IMR-90 (cell line): ENCODE measurements at regions not wholly inside any gene's neighbourhood (a gene's known extent, or its start where the extent isn't known, plus 50 kb on each side); places are given as distances from the start of the nearest gene placed in this dataset.

ENCODE experiments used
- ATAC-seq: fragments of 200-7000 bp; cut with Tn5 transposase; 2 replicates; pipeline ENCODE4 v1.9.1; 2020; ENCODE audit warnings: low read depth, mild to moderate bottlenecking, moderate library complexity
- BruUV-seq: library from RNA; stranded (reverse); fragments of 400-500 nt; replicated peaks from 2 replicates; lab custom pipeline; 2021; lab: Mats Ljungman, UMichigan
- CTCF ChIA-PET: fragments of 300-600 bp; formaldehyde crosslinking; extraction: SDS; loops from one replicate; lab custom pipeline; 2021; ENCODE audit warnings: antibody characterized with exemption; lab: Yijun Ruan, JAX
- POLR2A ChIA-PET: fragments of 300-600 bp; sonication (Branson Sonifier 250); formaldehyde crosslinking; loops from one replicate; lab custom pipeline; 2022; ENCODE audit warnings: antibody characterized with exemption; ENCODE audit not compliant: unreplicated experiment; lab: Charles Lee
- DNase-seq: peaks from one replicate; pipeline ENCODE4 v3.0.0; 2013
- H2AFZ ChIP-seq: replicated peaks from 2 replicates; pipeline ENCODE3; 2013; ENCODE audit warnings: low read length, mild to moderate bottlenecking; ENCODE audit not compliant: poor library complexity
- H2AK5ac ChIP-seq: 2 replicates; pipeline ENCODE4 v1.6.1; 2013; ENCODE audit warnings: low read depth, low read length, inconsistent platforms
- H2AK9ac ChIP-seq: replicated peaks from 2 replicates; pipeline ENCODE3; 2013; ENCODE audit warnings: mild to moderate bottlenecking, low read depth, low read length, moderate library complexity; ENCODE audit not compliant: poor library complexity
- H2BK120ac ChIP-seq: 2 replicates; pipeline ENCODE4 v1.6.1; 2013; ENCODE audit warnings: low read depth, low read length, inconsistent platforms
- H2BK15ac ChIP-seq: 3 replicates; pipeline ENCODE4 v1.6.1; 2013; ENCODE audit warnings: low read depth, low read length, inconsistent platforms
- H2BK20ac ChIP-seq: 2 replicates; pipeline ENCODE4 v1.6.1; 2013; ENCODE audit warnings: low read depth, mild to moderate bottlenecking, inconsistent platforms, low read length, moderate library complexity
- H2BK5ac ChIP-seq: 2 replicates; pipeline ENCODE4 v1.6.1; 2013; ENCODE audit warnings: mild to moderate bottlenecking, low read depth, low read length, inconsistent platforms; ENCODE audit not compliant: poor library complexity, severe bottlenecking
- H3K14ac ChIP-seq: replicated peaks from 2 replicates; pipeline ENCODE4 v1.6.1; 2013; ENCODE audit warnings: low read depth, low read length, inconsistent platforms
- H3K18ac ChIP-seq: 2 replicates; pipeline ENCODE4 v1.6.1; 2013; ENCODE audit warnings: low read depth, low read length, control low read depth
- H3K23ac ChIP-seq: 2 replicates; pipeline ENCODE4 v1.6.1; 2013; ENCODE audit warnings: low read depth, low read length, inconsistent platforms
- H3K27ac ChIP-seq: 2 replicates; pipeline ENCODE4 v1.5.1; 2013; ENCODE audit warnings: mild to moderate bottlenecking, control low read depth, low read length; ENCODE audit not compliant: insufficient read depth
- H3K27me3 ChIP-seq: 2 replicates; pipeline ENCODE4 v1.6.1; 2013; ENCODE audit warnings: low read length; ENCODE audit not compliant: control insufficient read depth, insufficient read depth
- H3K36me3 ChIP-seq: 2 replicates; pipeline ENCODE4 v1.6.1; 2013; ENCODE audit warnings: low read length, mixed read lengths; ENCODE audit not compliant: control insufficient read depth, insufficient read depth
- H3K4ac ChIP-seq: 2 replicates; pipeline ENCODE4 v1.6.1; 2013; ENCODE audit warnings: low read depth, low read length, inconsistent platforms
- H3K4me1 ChIP-seq: 2 replicates; pipeline ENCODE4 v1.6.1; 2013; ENCODE audit warnings: low read length, mixed read lengths; ENCODE audit not compliant: control insufficient read depth, insufficient read depth
- H3K4me2 ChIP-seq: 2 replicates; pipeline ENCODE4 v1.6.1; 2013; ENCODE audit warnings: low read depth, mild to moderate bottlenecking, control low read depth, low read length, moderate library complexity
- H3K4me3 ChIP-seq: 2 replicates; pipeline ENCODE4 v1.5.1; 2013; ENCODE audit warnings: low read depth, mild to moderate bottlenecking, control low read depth, low read length, moderate library complexity; ENCODE audit not compliant: insufficient read depth
- H3K56ac ChIP-seq: 2 replicates; pipeline ENCODE4 v1.6.1; 2013; ENCODE audit warnings: low read length, inconsistent platforms; ENCODE audit not compliant: insufficient read depth; ENCODE audit errors: extremely low read depth
- H3K79me1 ChIP-seq, 2 experiments: 2 replicates each; pipeline ENCODE4 v1.6.1; 2013; ENCODE audit warnings: low read length in 2 of 2, inconsistent platforms in 1 of 2, low read depth in 1 of 2
- H3K9ac ChIP-seq: 2 replicates; pipeline ENCODE4 v1.6.1; 2013; ENCODE audit warnings: low read depth, low read length, control low read depth
- H3K9me1 ChIP-seq: 2 replicates; pipeline ENCODE4 v1.6.1; 2013; ENCODE audit warnings: low read length, inconsistent platforms; ENCODE audit not compliant: insufficient read depth
- H3K9me3 ChIP-seq: 2 replicates; pipeline ENCODE4 v1.6.1; 2013; ENCODE audit warnings: low read length; ENCODE audit not compliant: control insufficient read depth, insufficient read depth
- H4K20me1 ChIP-seq: 2 replicates; pipeline ENCODE4 v1.6.1; 2013; ENCODE audit warnings: low read length, inconsistent platforms; ENCODE audit not compliant: insufficient read depth
- H4K5ac ChIP-seq: 2 replicates; pipeline ENCODE4 v1.6.1; 2013; ENCODE audit warnings: mild to moderate bottlenecking, low read depth, low read length, control low read depth
- H4K8ac ChIP-seq, 2 experiments: 2 replicates each; pipeline ENCODE4 v1.6.1; 2013; ENCODE audit warnings: low read depth in 2 of 2, low read length in 2 of 2, control low read depth in 1 of 2, inconsistent platforms in 1 of 2
- H4K91ac ChIP-seq: 2 replicates; pipeline ENCODE4 v1.6.1; 2013; ENCODE audit warnings: low read depth, low read length, inconsistent platforms; ENCODE audit not compliant: insufficient read depth
- MXI1 ChIP-seq: IDR thresholded peaks from 2 replicates; pipeline ENCODE4 v1.6.1; 2012; ENCODE audit warnings: low read depth, mild to moderate bottlenecking, low read length, moderate library complexity, borderline replicate concordance
- WGBS, 2 experiments: methylation state at CpG; one replicate each; pipeline versions ENCODE4 v1.1.5 to v1.1.7; 2013; ENCODE audit warnings: missing lambda C conversion rate in 2 of 2; ENCODE audit not compliant: insufficient read length in 1 of 2; ENCODE audit errors: extremely low coverage in 2 of 2; 5-methylcytosine and 5-hydroxymethylcytosine counted together
- dilution Hi-C: fragments of 300-500 bp; cut with HindIII; formaldehyde crosslinking; loops from one replicate; pipeline ENCODE4 v1.14.3; 2018; ENCODE audit warnings: low sequenced_read_pairs; ENCODE audit not compliant: unreplicated experiment
- in situ Hi-C: fragments of 300-500 bp; cut with MboI; formaldehyde crosslinking; loops from 3 replicates; pipeline ENCODE4 v1.14.3; 2019; ENCODE audit warnings: low sequenced_read_pairs, inconsistent platforms, mixed read lengths
- intact Hi-C: fragments of 100-400 bp; cut with micrococcal nuclease; formaldehyde crosslinking; loops from 2 replicates; pipeline ENCODE4 v1.10.0; 2022

DNA sequence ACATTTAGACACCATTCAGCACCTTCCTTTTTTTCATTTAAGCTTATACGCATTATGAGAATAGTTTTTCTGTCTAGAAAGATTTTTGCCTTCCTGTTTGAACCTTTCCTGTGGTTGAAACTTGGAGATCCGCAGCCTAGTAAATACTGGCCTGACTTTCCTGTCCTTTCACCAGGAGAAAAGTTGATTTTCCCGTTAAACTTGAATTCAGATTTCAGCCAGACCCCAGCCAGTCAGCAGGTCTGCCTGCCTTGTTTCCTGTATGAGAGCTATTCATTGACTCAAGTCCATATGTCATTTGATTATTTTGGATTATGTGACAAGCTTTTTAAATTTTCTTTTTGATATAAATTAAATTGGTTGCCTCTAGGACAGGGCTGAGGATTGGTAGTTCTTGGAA is 71.5 kb downstream of the EVX1 start:
- H3K4me3 ChIP-seq = no peak overlapping the region
- intact Hi-C loops = no loop called here
- H2AFZ ChIP-seq = no peak overlapping the region
- CTCF ChIA-PET = no interaction called here
- DNase-seq = no peak
- POLR2A ChIA-PET = no interaction called here
- H3K4ac ChIP-seq = no peak overlapping the region
- H4K5ac ChIP-seq = no peak overlapping the region
- H2AK5ac ChIP-seq = no peak overlapping the region
- H2BK120ac ChIP-seq = no peak overlapping the region
- dilution Hi-C loops = no loop called here
- no peaks in the 10 kb centered on the region for H3K4me1 ChIP-seq
- H2BK20ac ChIP-seq = no peak overlapping the region
- H4K91ac ChIP-seq = no peak overlapping the region
- no peak overlapping the region for H3K56ac ChIP-seq
- no peak overlapping the region for H2BK15ac ChIP-seq
- H3K36me3 ChIP-seq = no peaks in the 10 kb centered on the region
- ATAC-seq = no peak
- H3K18ac ChIP-seq = no peak overlapping the region
- H3K4me2 ChIP-seq = no peak overlapping the region
- TF ChIP-seq MXI1 = no peak
- peaks cover 7% of the 10 kb centered on the region for H3K27me3 ChIP-seq
- in situ Hi-C loops = no loop called here
- BruUV-seq = no TSS peak
- no peaks in the 10 kb centered on the region for H4K20me1 ChIP-seq
- H3K27ac ChIP-seq = no peak overlapping the region
- no peak overlapping the region for H3K14ac ChIP-seq
- no peaks in the 10 kb centered on the region for H3K79me1 ChIP-seq
- no peak overlapping the region for H2AK9ac ChIP-seq
- 49% methylated on average over 2 of the region's 3 CpGs; no CpG with 5 or more reads in 1 of the 2 experiments for WGBS, 2 experiments
- no peaks in the 10 kb centered on the region for H3K9me1 ChIP-seq
- H3K23ac ChIP-seq = no peak overlapping the region
- no peak overlapping the region for H3K9ac ChIP-seq
- no peak overlapping the region for H4K8ac ChIP-seq
- H3K9me3 ChIP-seq = no peaks in the 10 kb centered on the region
- no peak overlapping the region for H2BK5ac ChIP-seq
